D721Med (cell line): ENCODE measurements at regions not wholly inside any gene's neighbourhood (a gene's known extent, or its start where the extent isn't known, plus 50 kb on each side); places are given as distances from the start of the nearest gene placed in this dataset.

Experiments
- DNase-seq: peaks from one replicate; pipeline ENCODE4 v3.0.0; 2011; ENCODE audit warnings: low spot score; ENCODE audit not compliant: insufficient read length
- FAIRE-seq: peaks from 2 replicates; lab custom pipeline; 2011; peaks lifted over from hg19 to GRCh38; lab: Jason Lieb, UNC
- CTCF ChIP-seq: IDR thresholded peaks from 2 replicates; pipeline ENCODE4 v1.5.1; 2012; ENCODE audit warnings: mild to moderate bottlenecking, control low read depth; ENCODE audit not compliant: insufficient read depth; ENCODE audit errors: missing control alignments

GRCh38 chr4:104901438-104901837 is 245.2 kb upstream of the TET2 start:
- FAIRE-seq (no peak), DNase-seq (no peak)
- no peak for TF ChIP-seq CTCF

- DNase-seq (no peak), FAIRE-seq (no peak)
- no peak for TF ChIP-seq CTCF
Observed at GRCh38 chr4:104901961-104902605, 244.6 kb upstream of the TET2 start.

- TF ChIP-seq CTCF = no peak
- no peak for FAIRE-seq
Observed at GRCh38 chr4:104905065-104905464, 241.6 kb upstream of the TET2 start.

DNA sequence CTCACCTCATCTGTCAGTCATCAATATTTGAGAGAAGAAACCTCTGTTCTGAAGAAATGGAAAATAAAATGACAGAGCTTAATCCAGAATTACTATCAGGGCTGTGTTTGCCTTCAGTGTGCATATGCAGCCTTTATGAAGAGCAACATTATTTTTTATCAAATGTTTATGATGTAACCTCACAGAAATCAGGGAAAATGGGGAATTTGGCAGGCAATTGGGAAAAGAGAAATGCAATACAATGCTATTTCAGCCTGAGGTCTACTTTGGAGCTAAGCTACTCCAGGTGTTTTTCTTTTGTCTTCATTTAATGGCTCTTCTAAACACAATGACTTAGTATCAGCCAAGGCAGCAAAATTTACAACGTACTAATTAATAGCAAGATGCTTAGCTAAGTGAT is 241.1 kb upstream of the TET2 start:
- no peak for DNase-seq
- TF ChIP-seq CTCF = no peak
- no peak for FAIRE-seq

More at GRCh38 chr4:104905065-104905464, 241.6 kb upstream of the TET2 start:
- no peak for DNase-seq

DNA sequence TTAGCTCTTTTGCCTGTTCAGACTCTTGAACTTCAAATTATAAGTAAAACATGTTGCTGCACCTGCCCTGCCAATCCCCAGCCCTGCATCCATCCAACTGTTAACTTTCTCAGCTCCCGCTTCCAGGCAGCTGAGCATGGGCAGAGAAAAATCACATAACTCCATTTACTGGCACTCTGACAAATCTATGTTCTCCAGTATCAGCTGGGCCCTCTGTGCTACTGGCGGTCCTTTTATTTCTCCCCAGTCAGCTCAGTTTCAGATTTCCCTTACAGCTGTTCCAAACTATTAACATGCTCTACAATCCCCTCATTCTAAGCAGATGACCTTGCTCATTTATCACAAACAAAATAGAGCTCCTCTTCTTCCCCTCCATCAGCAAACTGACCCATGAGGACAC is 240.4 kb upstream of the TET2 start:
- DNase-seq = no peak
- no peak for FAIRE-seq
- no peak for TF ChIP-seq CTCF

GRCh38 chr4:104907074-104907649 is 239.5 kb upstream of the TET2 start:
- no peak for DNase-seq
- TF ChIP-seq CTCF = no peak
- FAIRE-seq = no peak

GRCh38 chr4:104907991-104908390 is 238.7 kb upstream of the TET2 start:
- DNase-seq (no peak), FAIRE-seq (no peak)
- TF ChIP-seq CTCF = no peak
